Tibial artery (tissue), 4 donors: ENCODE measurements at regions not wholly inside any gene's neighbourhood (a gene's known extent, or its start where the extent isn't known, plus 50 kb on each side); places are given as distances from the start of the nearest gene placed in this dataset.

Experiments used
- DNase-seq, 2 donors: peaks; one replicate each; pipeline ENCODE4 v3.0.0-alpha.2; 2019
- H3K27ac ChIP-seq, 2 donors: fragments of 200-600 bp; sonication (generic) in 1 of 2; 1 replicate in 1 of 2; 2 replicates in 1 of 2; pipeline ENCODE4 v1.5.1; 2018 to 2019; ENCODE audit warnings: mild to moderate bottlenecking in 1 of 2
- H3K27me3 ChIP-seq, 2 donors: fragments of 200-600 bp; sonication (generic) in 1 of 2; one replicate each; pipeline versions ENCODE4 v1.5.1 to v1.6.0; 2016 to 2019
- H3K36me3 ChIP-seq, 3 donors: fragments of 200-600 bp; sonication (generic) in 2 of 3; one replicate each; pipeline ENCODE4 v1.5.1; 2016 to 2019; ENCODE audit warnings: mild to moderate bottlenecking in 2 of 3
- H3K4me1 ChIP-seq, 4 donors: fragments of 200-600 bp; sonication (generic) in 2 of 4; 1 replicate in 3 of 4; 2 replicates in 1 of 4; pipeline ENCODE4 v1.5.1; 2016 to 2019
- H3K4me3 ChIP-seq, 2 donors: fragments of 200-600 bp; sonication (generic) in 1 of 2; 1 replicate in 1 of 2; 2 replicates in 1 of 2; pipeline ENCODE4 v1.5.1; 2018 to 2019; ENCODE audit warnings: mild to moderate bottlenecking in 2 of 2
- H3K9me3 ChIP-seq, 3 donors: fragments of 200-600 bp; sonication (generic) in 1 of 3; one replicate each; pipeline ENCODE4 v1.5.1; 2016 to 2019
- intact Hi-C: fragments of 100-400 bp; cut with DNase I; formaldehyde crosslinking; loops from one replicate; pipeline ENCODE4 v1.15.0; 2023; ENCODE audit warnings: low total_unique reads
- TF ChIP-seq, protein P1 (sequence below), 2 experiments: fragments of 200-600 bp in 1 of 2; fragments of 450-650 bp in 1 of 2; IDR thresholded peaks; one replicate each; pipeline ENCODE4 v1.5.1; 2017 to 2019; ENCODE audit warnings: antibody characterized with exemption in 2 of 2, mild to moderate bottlenecking in 1 of 2, moderate library complexity in 1 of 2

GRCh38 chr5:15373151-15373550 lies 126.8 kb upstream of the FBXL7 start:
- Histone ChIP-seq H3K9me3 (no peaks in the 10 kb centered on the region), H3K36me3 (no peaks in the 10 kb centered on the region), H3K27me3 (no peaks in the 10 kb centered on the region), H3K27ac (no peak overlapping the region), H3K4me1 (no peaks in the 10 kb centered on the region), H3K4me3 (no peak overlapping the region)
- DNase-seq: no peak
- intact Hi-C loops: no loop called here
- TF ChIP-seq, protein P1, sequence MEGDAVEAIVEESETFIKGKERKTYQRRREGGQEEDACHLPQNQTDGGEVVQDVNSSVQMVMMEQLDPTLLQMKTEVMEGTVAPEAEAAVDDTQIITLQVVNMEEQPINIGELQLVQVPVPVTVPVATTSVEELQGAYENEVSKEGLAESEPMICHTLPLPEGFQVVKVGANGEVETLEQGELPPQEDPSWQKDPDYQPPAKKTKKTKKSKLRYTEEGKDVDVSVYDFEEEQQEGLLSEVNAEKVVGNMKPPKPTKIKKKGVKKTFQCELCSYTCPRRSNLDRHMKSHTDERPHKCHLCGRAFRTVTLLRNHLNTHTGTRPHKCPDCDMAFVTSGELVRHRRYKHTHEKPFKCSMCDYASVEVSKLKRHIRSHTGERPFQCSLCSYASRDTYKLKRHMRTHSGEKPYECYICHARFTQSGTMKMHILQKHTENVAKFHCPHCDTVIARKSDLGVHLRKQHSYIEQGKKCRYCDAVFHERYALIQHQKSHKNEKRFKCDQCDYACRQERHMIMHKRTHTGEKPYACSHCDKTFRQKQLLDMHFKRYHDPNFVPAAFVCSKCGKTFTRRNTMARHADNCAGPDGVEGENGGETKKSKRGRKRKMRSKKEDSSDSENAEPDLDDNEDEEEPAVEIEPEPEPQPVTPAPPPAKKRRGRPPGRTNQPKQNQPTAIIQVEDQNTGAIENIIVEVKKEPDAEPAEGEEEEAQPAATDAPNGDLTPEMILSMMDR (IDR thresholded peaks at IDR 0.05): no peak

DNA sequence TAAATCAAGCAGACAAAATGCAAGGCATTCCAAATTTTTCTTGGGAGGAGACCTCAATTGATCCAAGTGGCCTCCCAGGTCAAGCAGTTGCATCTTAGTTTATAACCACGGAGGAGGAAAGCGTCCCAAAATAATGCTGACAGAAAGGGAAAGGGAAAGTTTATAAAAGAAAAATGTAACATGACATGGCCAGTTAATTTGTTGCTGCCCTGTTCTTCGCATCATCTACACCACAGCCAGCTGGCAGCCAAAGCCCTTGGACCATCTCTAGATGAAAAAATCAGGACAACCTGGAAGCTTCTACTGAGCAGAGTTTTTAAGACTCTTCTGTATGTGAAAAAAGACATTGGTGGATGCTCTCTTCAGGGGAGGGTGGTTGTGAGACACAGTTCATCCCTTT lies 128.8 kb upstream of the FBXL7 start:
- Histone ChIP-seq H3K4me1 (no peaks in the 10 kb centered on the region), H3K4me3 (no peak overlapping the region), H3K36me3 (no peaks in the 10 kb centered on the region), H3K9me3 (no peaks in the 10 kb centered on the region), H3K27me3 (no peaks in the 10 kb centered on the region), H3K27ac (no peak overlapping the region)
- no peak for DNase-seq
- intact Hi-C loops: no loop called here
- TF ChIP-seq, protein P1 (IDR thresholded peaks at IDR 0.05): no peak

GRCh38 chr5:15368835-15369234 lies 131.1 kb upstream of the FBXL7 start:
- Histone ChIP-seq H3K4me1 (no peaks in the 10 kb centered on the region), H3K36me3 (no peaks in the 10 kb centered on the region), H3K27ac (no peak overlapping the region), H3K9me3 (no peaks in the 10 kb centered on the region), H3K4me3 (no peak overlapping the region), H3K27me3 (no peaks in the 10 kb centered on the region)
- no peak for DNase-seq
- intact Hi-C loops: no loop called here
- TF ChIP-seq, protein P1 (IDR thresholded peaks at IDR 0.05): no peak

GRCh38 chr5:15367489-15367888 lies 132.5 kb upstream of the FBXL7 start:
- H3K4me3 ChIP-seq: no peak overlapping the region
- H3K4me1 ChIP-seq: no peaks in the 10 kb centered on the region
- no peak for DNase-seq
- no peaks in the 10 kb centered on the region for H3K36me3 ChIP-seq
- H3K9me3 ChIP-seq: no peaks in the 10 kb centered on the region
- no peaks in the 10 kb centered on the region for H3K27me3 ChIP-seq
- intact Hi-C loops: no loop called here
- TF ChIP-seq, protein P1 (IDR thresholded peaks at IDR 0.05): no peak
- H3K27ac ChIP-seq: no peak overlapping the region

GRCh38 chr5:15366676-15367391 lies 133.1 kb upstream of the FBXL7 start:
- DNase-seq: no peak
- TF ChIP-seq, protein P1 (IDR thresholded peaks at IDR 0.05): no peak
- H3K9me3 ChIP-seq: no peaks in the 10 kb centered on the region
- intact Hi-C loops: no loop called here
- no peak overlapping the region for H3K4me3 ChIP-seq
- H3K27me3 ChIP-seq: no peaks in the 10 kb centered on the region
- no peak overlapping the region for H3K27ac ChIP-seq
- no peaks in the 10 kb centered on the region for H3K36me3 ChIP-seq
- H3K4me1 ChIP-seq: no peaks in the 10 kb centered on the region

DNA sequence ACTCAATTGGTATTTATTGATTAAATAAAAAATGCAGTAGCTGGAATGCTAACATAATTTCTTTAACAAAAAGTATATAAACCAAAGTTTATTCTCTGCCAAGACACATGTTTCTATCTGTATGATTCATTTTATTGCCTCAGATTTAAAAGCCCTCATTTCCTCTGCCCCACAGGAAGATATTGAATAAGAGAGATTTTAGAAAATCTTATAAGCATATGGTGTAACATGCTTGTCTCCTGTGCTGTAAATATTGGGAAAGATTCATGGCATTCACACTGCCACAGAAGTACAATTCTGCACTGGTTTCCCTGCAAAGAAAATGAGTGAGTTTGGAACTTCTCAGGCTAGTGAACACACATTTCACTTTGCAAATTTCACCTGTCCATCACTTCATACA lies 134.9 kb upstream of the FBXL7 start:
- Histone ChIP-seq H3K27ac (no peak overlapping the region), H3K36me3 (no peaks in the 10 kb centered on the region), H3K9me3 (no peaks in the 10 kb centered on the region), H3K27me3 (no peaks in the 10 kb centered on the region), H3K4me1 (no peaks in the 10 kb centered on the region), H3K4me3 (no peak overlapping the region)
- intact Hi-C loops: no loop called here
- TF ChIP-seq, protein P1 (IDR thresholded peaks at IDR 0.05): no peak
- no peak for DNase-seq
